ENCODE measurements at regions not wholly inside any gene's neighbourhood (a gene's known extent, or its start where the extent isn't known, plus 50 kb on each side); places are given as distances from the start of the nearest gene placed in this dataset.
"Not testable (repeated sequence)": the region's sequence is repeated elsewhere in the genome, so short reads cannot be mapped to it uniquely, and the experiment has no call there.

GRCh38 chr16:13697013-13697412 is 222.9 kb upstream of the ERCC4 start:
- in situ Hi-C loops (cut with MboI; ENCODE audit: low sequenced_read_pairs), result no loop called here

- in situ Hi-C loops (cut with MboI; ENCODE audit: low sequenced_read_pairs), result no loop called here
These were observed 222.4 kb upstream of the ERCC4 start for GRCh38 chr16:13697568-13697967.

- in situ Hi-C loops (cut with MboI; ENCODE audit: low sequenced_read_pairs), result no loop called here
These were observed 217.3 kb upstream of the ERCC4 start for GRCh38 chr16:13702614-13703013.

GRCh38 chr16:13708347-13709120 is 211.4 kb upstream of the ERCC4 start:
- in situ Hi-C loops (cut with MboI; ENCODE audit: low sequenced_read_pairs), result no loop called here

GRCh38 chr16:13718748-13719147 is 201.2 kb upstream of the ERCC4 start:
- in situ Hi-C loops (cut with MboI; ENCODE audit: low sequenced_read_pairs), result no loop called here

GRCh38 chr16:13727943-13728342 is 192.0 kb upstream of the ERCC4 start:
- in situ Hi-C loops (cut with MboI; ENCODE audit: low sequenced_read_pairs), result no loop called here

- in situ Hi-C loops (cut with MboI; ENCODE audit: low sequenced_read_pairs), result no loop called here
These were observed 186.4 kb upstream of the ERCC4 start for GRCh38 chr16:13733561-13733960.

GRCh38 chr16:13739621-13740373 is 180.2 kb upstream of the ERCC4 start:
- in situ Hi-C loops (cut with MboI; ENCODE audit: low sequenced_read_pairs), result not testable (repeated sequence)

GRCh38 chr16:13742928-13743327 is 177.0 kb upstream of the ERCC4 start:
- in situ Hi-C loops (cut with MboI; ENCODE audit: low sequenced_read_pairs), result no loop called here

- in situ Hi-C loops (cut with MboI; ENCODE audit: low sequenced_read_pairs), result no loop called here
These were observed 176.4 kb upstream of the ERCC4 start for GRCh38 chr16:13743571-13743970.

GRCh38 chr16:13756411-13757140 is 163.4 kb upstream of the ERCC4 start:
- in situ Hi-C loops (cut with MboI; ENCODE audit: low sequenced_read_pairs), result no loop called here

- in situ Hi-C loops (cut with MboI; ENCODE audit: low sequenced_read_pairs), result no loop called here
These were observed 153.6 kb upstream of the ERCC4 start for GRCh38 chr16:13766334-13766733.

- in situ Hi-C loops (cut with MboI; ENCODE audit: low sequenced_read_pairs), result no loop called here
These were observed 152.7 kb upstream of the ERCC4 start for GRCh38 chr16:13767215-13767614.

GRCh38 chr16:13768471-13768870 is 151.5 kb upstream of the ERCC4 start:
- in situ Hi-C loops (cut with MboI; ENCODE audit: low sequenced_read_pairs), result no loop called here

- in situ Hi-C loops (cut with MboI; ENCODE audit: low sequenced_read_pairs), result no loop called here
These were observed 149.5 kb upstream of the ERCC4 start for GRCh38 chr16:13770436-13770835.

GRCh38 chr16:13772782-13773181 is 147.2 kb upstream of the ERCC4 start:
- in situ Hi-C loops (cut with MboI; ENCODE audit: low sequenced_read_pairs), result no loop called here

GRCh38 chr16:13779676-13780075 is 140.3 kb upstream of the ERCC4 start:
- in situ Hi-C loops (cut with MboI; ENCODE audit: low sequenced_read_pairs), result no loop called here

GRCh38 chr16:13780406-13781168 is 139.4 kb upstream of the ERCC4 start:
- in situ Hi-C loops (cut with MboI; ENCODE audit: low sequenced_read_pairs), result no loop called here

GRCh38 chr16:13781169-13781564 is 138.8 kb upstream of the ERCC4 start:
- in situ Hi-C loops (cut with MboI; ENCODE audit: low sequenced_read_pairs), result no loop called here

- in situ Hi-C loops (cut with MboI; ENCODE audit: low sequenced_read_pairs), result no loop called here
These were observed 138.2 kb upstream of the ERCC4 start for GRCh38 chr16:13781575-13782338.
